ENCODE measurements at regions not wholly inside any gene's neighbourhood (a gene's known extent, or its start where the extent isn't known, plus 50 kb on each side); places are given as distances from the start of the nearest gene placed in this dataset.
A peak's percentile ranks its signal among the peaks of the same experiment; 100 is the strongest.

DNA sequence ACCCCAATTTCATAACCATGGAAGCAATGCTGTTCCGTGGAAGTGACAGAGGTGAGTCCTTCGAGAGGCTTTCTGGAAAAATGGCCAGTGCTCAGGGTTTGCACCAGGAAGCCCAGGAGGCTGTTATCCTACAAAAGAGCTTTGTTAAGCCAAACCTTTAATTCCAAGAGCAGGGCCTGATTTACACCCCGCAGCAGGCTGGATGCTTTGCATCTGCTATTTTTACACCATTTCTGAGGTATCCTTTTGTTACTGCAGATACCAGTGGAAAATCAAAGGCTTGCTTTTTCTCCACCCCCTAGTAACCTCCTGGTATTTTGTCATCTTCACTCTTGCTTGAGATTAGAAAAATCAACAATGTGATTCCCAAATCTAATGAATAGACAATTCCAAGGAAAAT, 380.6 kb downstream of the SOX11 start:
- H3K36me3 ChIP-seq (ENCODE audit: control insufficient read depth, insufficient read depth, low read length): no peaks in the 10 kb centered on the region
- no peak overlapping the region for H3K4me3 ChIP-seq (ENCODE audit: low read length)
- no peak overlapping the region for H3K56ac ChIP-seq (ENCODE audit: low read length)
- H3K4me2 ChIP-seq (ENCODE audit: low read length): no peak overlapping the region
- H3K79me1 ChIP-seq (ENCODE audit: low read length): no peaks in the 10 kb centered on the region
- no peak overlapping the region for H2BK15ac ChIP-seq (replicated peaks; ENCODE audit: low read depth)
- no peak overlapping the region for H3K4ac ChIP-seq (ENCODE audit: low read depth, low read length)
- H3K18ac ChIP-seq (ENCODE audit: low read length): no peak overlapping the region
- WGBS (ENCODE audit: extremely low coverage, insufficient coverage, low lambda C conversion rate): no CpG with 5 or more reads among the region's 3 CpGs
- no peak overlapping the region for H2BK5ac ChIP-seq (ENCODE audit: low read length)
- no peak overlapping the region for H2AK5ac ChIP-seq (ENCODE audit: low read length)
- no peaks in the 10 kb centered on the region for H3K79me2 ChIP-seq (ENCODE audit: control insufficient read depth, insufficient read depth, low read length)
- no peak overlapping the region for H4K5ac ChIP-seq (ENCODE audit: low read length)
- DNase-seq: peak; percentile 55
- no peak overlapping the region for H3K23ac ChIP-seq (ENCODE audit: low read length)
- peaks cover 2% of the 10 kb centered on the region for H3K27me3 ChIP-seq (ENCODE audit: insufficient read depth, low read length, poor library complexity)
- H3K9ac ChIP-seq (ENCODE audit: low read length): no peak overlapping the region
- H4K8ac ChIP-seq (ENCODE audit: low read depth, low read length): no peak overlapping the region
- H2BK120ac ChIP-seq (ENCODE audit: low read depth, low read length): no peak overlapping the region
- no peak overlapping the region for H3K27ac ChIP-seq (ENCODE audit: low read depth, low read length)
- H3K4me1 ChIP-seq (ENCODE audit: control insufficient read depth, low read depth, low read length): peaks cover 4% of the 10 kb centered on the region

DNA sequence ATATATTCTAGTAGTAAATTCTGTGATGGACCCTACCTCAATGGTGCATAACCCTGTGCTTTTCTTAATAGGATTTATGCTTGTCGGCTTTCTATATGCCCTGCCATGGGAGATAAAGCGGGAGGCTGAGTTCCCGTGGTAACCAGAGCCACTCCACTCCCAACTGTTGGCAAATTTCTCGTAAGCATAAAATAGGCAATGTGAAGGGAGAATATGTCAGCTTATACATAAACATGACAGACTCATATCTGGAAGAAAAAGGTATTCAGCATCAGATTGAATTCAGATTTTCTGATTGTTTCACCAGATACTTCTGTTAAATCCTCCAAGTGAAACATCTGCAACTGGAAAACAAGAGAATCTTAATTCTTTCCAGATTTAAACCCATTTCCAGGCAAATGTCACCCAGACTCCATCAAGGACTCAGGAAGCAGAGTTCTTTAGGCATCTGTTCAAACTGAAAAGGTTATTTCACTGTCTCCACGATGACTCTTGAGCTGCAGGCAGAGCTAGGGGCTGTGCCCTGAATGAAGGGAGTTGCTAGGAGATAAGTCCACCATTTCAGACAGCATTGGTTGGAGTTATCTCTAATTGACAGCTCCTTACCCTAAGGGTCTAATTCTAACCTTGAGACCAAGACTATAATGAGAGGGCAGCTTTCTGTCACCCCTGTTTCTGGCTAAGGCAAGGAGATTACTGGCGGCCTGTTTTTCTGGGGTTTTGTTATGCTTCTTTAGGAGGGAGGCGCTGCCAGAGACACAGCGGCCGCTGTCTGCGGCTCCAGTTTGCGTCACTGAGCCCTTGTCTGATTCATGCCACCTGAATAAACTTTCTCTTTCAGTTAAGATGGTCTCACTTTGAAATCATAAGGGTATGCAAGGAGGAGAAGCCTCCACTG, 381.3 kb downstream of the SOX11 start:
- Histone ChIP-seq H2BK120ac (ENCODE audit: low read depth, low read length) (no peak overlapping the region), H3K4me1 (ENCODE audit: control insufficient read depth, low read depth, low read length) (peaks cover 4% of the 10 kb centered on the region), H3K4me2 (ENCODE audit: low read length) (no peak overlapping the region), H3K9ac (ENCODE audit: low read length) (no peak overlapping the region), H3K23ac (ENCODE audit: low read length) (no peak overlapping the region), H3K4ac (ENCODE audit: low read depth, low read length) (no peak overlapping the region), H3K79me2 (ENCODE audit: control insufficient read depth, insufficient read depth, low read length) (no peaks in the 10 kb centered on the region), H4K8ac (ENCODE audit: low read depth, low read length) (peak overlapping the region; percentile 56), H3K56ac (ENCODE audit: low read length) (no peak overlapping the region), H3K27me3 (ENCODE audit: insufficient read depth, low read length, poor library complexity) (peaks cover 2% of the 10 kb centered on the region), H4K5ac (ENCODE audit: low read length) (no peak overlapping the region), H2BK15ac (replicated peaks; ENCODE audit: low read depth) (no peak overlapping the region), H3K27ac (ENCODE audit: low read depth, low read length) (no peak overlapping the region), H2AK5ac (ENCODE audit: low read length) (no peak overlapping the region), H3K79me1 (ENCODE audit: low read length) (no peaks in the 10 kb centered on the region), H3K4me3 (ENCODE audit: low read length) (no peak overlapping the region), H3K18ac (ENCODE audit: low read length) (no peak overlapping the region), H2BK5ac (ENCODE audit: low read length) (no peak overlapping the region), H3K36me3 (ENCODE audit: control insufficient read depth, insufficient read depth, low read length) (no peaks in the 10 kb centered on the region)
- WGBS (ENCODE audit: extremely low coverage, insufficient coverage, low lambda C conversion rate): no CpG with 5 or more reads among the region's 11 CpGs
- DNase-seq: peak; percentile 55

DNA sequence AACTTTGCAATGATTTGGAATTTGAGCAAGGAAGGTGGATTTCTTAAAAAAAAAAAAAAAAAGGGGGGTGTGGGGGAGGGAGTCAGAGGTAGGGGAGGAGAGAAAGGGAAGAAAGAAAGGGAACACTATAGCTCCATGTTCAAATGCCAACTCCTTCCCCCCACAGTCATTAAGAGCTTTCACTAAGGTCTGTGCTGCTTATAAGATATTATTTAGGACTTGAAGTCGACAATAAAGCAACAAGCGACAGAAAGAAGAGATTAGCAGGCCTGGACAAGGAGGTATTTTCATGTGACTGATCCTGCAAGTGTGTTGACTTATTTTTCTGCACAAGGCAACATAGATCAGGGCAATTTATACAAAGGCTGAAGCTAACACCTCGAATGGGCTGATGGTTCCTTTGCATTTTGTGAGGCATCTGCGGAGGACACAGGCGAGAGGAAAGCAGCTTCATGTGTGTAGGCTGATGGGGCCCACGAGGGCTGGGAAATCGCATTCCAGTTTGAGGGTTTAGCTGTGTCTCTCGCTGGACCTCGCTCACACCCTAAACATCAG, 382.0 kb downstream of the SOX11 start:
- H3K27ac ChIP-seq (ENCODE audit: low read depth, low read length): no peak overlapping the region
- no peak overlapping the region for H4K5ac ChIP-seq (ENCODE audit: low read length)
- no peak overlapping the region for H3K4ac ChIP-seq (ENCODE audit: low read depth, low read length)
- H3K79me1 ChIP-seq (ENCODE audit: low read length): no peaks in the 10 kb centered on the region
- H3K27me3 ChIP-seq (ENCODE audit: insufficient read depth, low read length, poor library complexity): peaks cover 2% of the 10 kb centered on the region
- no peak overlapping the region for H3K4me3 ChIP-seq (ENCODE audit: low read length)
- no CpG with 5 or more reads among the region's 9 CpGs for WGBS (ENCODE audit: extremely low coverage, insufficient coverage, low lambda C conversion rate)
- no peaks in the 10 kb centered on the region for H3K36me3 ChIP-seq (ENCODE audit: control insufficient read depth, insufficient read depth, low read length)
- H2BK5ac ChIP-seq (ENCODE audit: low read length): no peak overlapping the region
- no peak for DNase-seq
- H3K9ac ChIP-seq (ENCODE audit: low read length): no peak overlapping the region
- no peak overlapping the region for H3K56ac ChIP-seq (ENCODE audit: low read length)
- no peak overlapping the region for H3K23ac ChIP-seq (ENCODE audit: low read length)
- no peak overlapping the region for H2BK120ac ChIP-seq (ENCODE audit: low read depth, low read length)
- no peaks in the 10 kb centered on the region for H3K79me2 ChIP-seq (ENCODE audit: control insufficient read depth, insufficient read depth, low read length)
- no peak overlapping the region for H4K8ac ChIP-seq (ENCODE audit: low read depth, low read length)
- peaks cover 4% of the 10 kb centered on the region for H3K4me1 ChIP-seq (ENCODE audit: control insufficient read depth, low read depth, low read length)
- H3K4me2 ChIP-seq (ENCODE audit: low read length): no peak overlapping the region
- H3K18ac ChIP-seq (ENCODE audit: low read length): no peak overlapping the region
- H2BK15ac ChIP-seq (replicated peaks; ENCODE audit: low read depth): no peak overlapping the region
- H2AK5ac ChIP-seq (ENCODE audit: low read length): no peak overlapping the region

GRCh38 chr2:6077585-6077984, 385.4 kb downstream of the SOX11 start:
- no peak overlapping the region for H3K18ac ChIP-seq (ENCODE audit: low read length)
- H3K79me2 ChIP-seq (ENCODE audit: control insufficient read depth, insufficient read depth, low read length): no peaks in the 10 kb centered on the region
- H2BK5ac ChIP-seq (ENCODE audit: low read length): no peak overlapping the region
- H3K4me1 ChIP-seq (ENCODE audit: control insufficient read depth, low read depth, low read length): peaks cover 7% of the 10 kb centered on the region
- no peak overlapping the region for H3K27ac ChIP-seq (ENCODE audit: low read depth, low read length)
- no peak overlapping the region for H2BK15ac ChIP-seq (replicated peaks; ENCODE audit: low read depth)
- H4K8ac ChIP-seq (ENCODE audit: low read depth, low read length): no peak overlapping the region
- H3K36me3 ChIP-seq (ENCODE audit: control insufficient read depth, insufficient read depth, low read length): no peaks in the 10 kb centered on the region
- no peaks in the 10 kb centered on the region for H3K79me1 ChIP-seq (ENCODE audit: low read length)
- H4K5ac ChIP-seq (ENCODE audit: low read length): no peak overlapping the region
- H3K4ac ChIP-seq (ENCODE audit: low read depth, low read length): no peak overlapping the region
- H3K4me2 ChIP-seq (ENCODE audit: low read length): no peak overlapping the region
- DNase-seq: no peak
- no peaks in the 10 kb centered on the region for H3K27me3 ChIP-seq (ENCODE audit: insufficient read depth, low read length, poor library complexity)
- no peak overlapping the region for H3K23ac ChIP-seq (ENCODE audit: low read length)
- no peak overlapping the region for H2BK120ac ChIP-seq (ENCODE audit: low read depth, low read length)
- H2AK5ac ChIP-seq (ENCODE audit: low read length): no peak overlapping the region
- H3K56ac ChIP-seq (ENCODE audit: low read length): no peak overlapping the region
- no CpG with 5 or more reads among the region's 2 CpGs for WGBS (ENCODE audit: extremely low coverage, insufficient coverage, low lambda C conversion rate)
- no peak overlapping the region for H3K9ac ChIP-seq (ENCODE audit: low read length)
- no peak overlapping the region for H3K4me3 ChIP-seq (ENCODE audit: low read length)

DNA sequence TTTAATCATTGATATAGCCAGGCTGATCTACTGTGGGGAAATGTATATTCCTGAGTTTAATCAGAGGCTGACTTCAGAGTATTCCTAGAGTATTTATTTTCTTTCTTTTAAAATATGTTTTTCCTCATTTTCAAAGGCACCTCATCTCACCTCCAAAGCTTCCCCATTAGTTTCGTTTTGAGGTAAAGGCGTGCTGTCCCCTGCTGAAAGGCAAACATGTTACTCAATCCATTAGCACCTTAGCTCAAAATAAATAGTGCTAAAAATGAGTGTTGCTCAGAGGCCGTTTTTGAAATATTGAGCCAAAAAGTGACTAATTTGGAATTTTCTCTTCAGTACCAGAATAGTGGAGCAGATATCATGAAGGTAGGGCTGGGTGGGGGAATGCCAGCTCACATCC, 386.2 kb downstream of the SOX11 start:
- peaks cover 8% of the 10 kb centered on the region for H3K4me1 ChIP-seq (ENCODE audit: control insufficient read depth, low read depth, low read length)

More for the DNA sequence above, 386.2 kb downstream of the SOX11 start:
- no peak overlapping the region for H2BK5ac ChIP-seq (ENCODE audit: low read length)
- H3K23ac ChIP-seq (ENCODE audit: low read length): no peak overlapping the region
- H3K4me2 ChIP-seq (ENCODE audit: low read length): no peak overlapping the region
- H3K36me3 ChIP-seq (ENCODE audit: control insufficient read depth, insufficient read depth, low read length): no peaks in the 10 kb centered on the region
- H3K4ac ChIP-seq (ENCODE audit: low read depth, low read length): no peak overlapping the region
- H2BK120ac ChIP-seq (ENCODE audit: low read depth, low read length): no peak overlapping the region
- H3K79me2 ChIP-seq (ENCODE audit: control insufficient read depth, insufficient read depth, low read length): no peaks in the 10 kb centered on the region
- H3K27me3 ChIP-seq (ENCODE audit: insufficient read depth, low read length, poor library complexity): no peaks in the 10 kb centered on the region
- no peak overlapping the region for H2AK5ac ChIP-seq (ENCODE audit: low read length)
- no peak for DNase-seq
- H3K79me1 ChIP-seq (ENCODE audit: low read length): no peaks in the 10 kb centered on the region
- H4K8ac ChIP-seq (ENCODE audit: low read depth, low read length): no peak overlapping the region
- no peak overlapping the region for H2BK15ac ChIP-seq (replicated peaks; ENCODE audit: low read depth)
- no peak overlapping the region for H4K5ac ChIP-seq (ENCODE audit: low read length)
- WGBS (ENCODE audit: extremely low coverage, insufficient coverage, low lambda C conversion rate): no CpG with 5 or more reads among the region's 3 CpGs
- H3K9ac ChIP-seq (ENCODE audit: low read length): no peak overlapping the region
- H3K4me3 ChIP-seq (ENCODE audit: low read length): no peak overlapping the region
- no peak overlapping the region for H3K27ac ChIP-seq (ENCODE audit: low read depth, low read length)
- H3K56ac ChIP-seq (ENCODE audit: low read length): no peak overlapping the region
- H3K18ac ChIP-seq (ENCODE audit: low read length): no peak overlapping the region

Measured in mesendoderm (in vitro differentiated cells).